ENCODE measurements at regions not wholly inside any gene's neighbourhood (a gene's known extent, or its start where the extent isn't known, plus 50 kb on each side); places are given as distances from the start of the nearest gene placed in this dataset.
"Not testable (repeated sequence)": the region's sequence is repeated elsewhere in the genome, so short reads cannot be mapped to it uniquely, and the experiment has no call there.

GRCh38 chr3:40930756-40931155 lies 268.5 kb upstream of the CTNNB1 start:
- intact Hi-C loops (cut with micrococcal nuclease) = no loop called here

DNA sequence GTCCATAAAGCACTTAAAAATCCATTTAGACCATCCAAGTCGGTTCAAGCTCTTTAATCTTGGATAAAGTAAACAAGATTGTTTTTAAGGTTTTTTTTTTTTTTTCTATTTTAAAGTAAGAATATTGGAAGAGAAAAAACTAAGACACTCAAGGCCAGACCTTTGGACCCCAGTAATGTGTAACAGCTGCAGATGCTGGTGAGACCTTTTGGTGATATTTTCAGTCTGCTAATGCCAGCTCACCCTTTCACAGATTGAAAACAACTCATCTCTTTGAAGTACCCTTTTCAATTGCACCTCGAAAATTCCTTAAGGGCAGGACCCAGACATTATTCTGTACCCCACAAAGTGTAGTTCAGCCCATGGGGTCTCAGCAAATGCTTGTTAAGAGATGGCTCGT lies 260.7 kb upstream of the CTNNB1 start:
- intact Hi-C loops (cut with micrococcal nuclease) = no loop called here

DNA sequence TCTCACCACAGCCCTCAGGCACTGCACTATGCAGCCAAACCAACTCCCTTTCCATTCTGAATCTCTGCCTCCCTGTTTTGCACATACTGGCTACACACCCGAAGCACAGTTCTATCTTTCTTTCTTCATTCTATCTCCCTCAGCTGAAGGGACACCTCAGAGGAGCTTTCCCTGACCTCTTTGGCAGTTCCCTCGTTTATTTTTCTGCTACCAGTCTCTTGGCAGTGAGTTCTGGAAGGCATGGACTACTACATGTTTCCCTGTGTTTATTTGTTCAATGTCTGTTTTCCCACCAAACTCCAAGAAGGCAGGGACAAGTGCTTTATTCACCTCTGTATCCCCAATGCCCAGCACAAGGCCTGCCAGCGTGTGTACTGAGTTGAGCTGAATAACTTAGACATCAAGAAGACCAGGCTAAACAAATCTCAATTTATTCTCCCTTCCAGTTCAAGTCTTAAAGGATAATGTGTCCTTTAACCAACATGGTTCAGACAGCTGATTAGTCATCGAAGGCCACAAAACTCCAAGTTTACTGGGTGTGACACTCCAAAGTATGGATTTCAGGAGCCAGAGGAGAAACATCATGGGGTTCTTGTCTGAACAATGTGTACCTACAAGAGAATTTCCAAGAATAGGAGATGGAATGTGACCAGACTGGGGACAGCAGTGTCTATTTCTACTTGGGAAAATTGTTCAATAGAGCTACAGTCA lies 260.1 kb upstream of the CTNNB1 start:
- intact Hi-C loops (cut with micrococcal nuclease) = no loop called here

- intact Hi-C loops (cut with micrococcal nuclease) = no loop called here
These were observed 259.6 kb upstream of the CTNNB1 start for GRCh38 chr3:40939741-40940130.

DNA sequence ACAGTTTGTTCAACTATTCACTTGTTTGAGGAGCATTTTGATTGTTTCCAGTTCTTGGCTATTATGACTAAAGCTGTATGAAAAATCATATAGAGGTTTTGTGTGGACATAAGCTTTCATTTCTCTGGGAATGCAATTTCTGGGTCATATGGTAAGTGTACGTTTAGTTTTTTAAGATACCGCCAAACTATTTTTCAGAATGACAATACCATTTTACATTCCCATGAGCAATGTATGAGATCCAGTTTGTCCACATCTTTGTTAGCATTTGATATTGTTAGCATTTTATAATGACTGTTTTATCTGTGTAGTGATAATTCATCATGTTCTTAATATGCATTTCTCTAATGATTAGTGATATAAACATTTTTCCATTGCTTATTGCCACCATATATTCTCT lies 258.7 kb upstream of the CTNNB1 start:
- intact Hi-C loops (cut with micrococcal nuclease) = no loop called here

DNA sequence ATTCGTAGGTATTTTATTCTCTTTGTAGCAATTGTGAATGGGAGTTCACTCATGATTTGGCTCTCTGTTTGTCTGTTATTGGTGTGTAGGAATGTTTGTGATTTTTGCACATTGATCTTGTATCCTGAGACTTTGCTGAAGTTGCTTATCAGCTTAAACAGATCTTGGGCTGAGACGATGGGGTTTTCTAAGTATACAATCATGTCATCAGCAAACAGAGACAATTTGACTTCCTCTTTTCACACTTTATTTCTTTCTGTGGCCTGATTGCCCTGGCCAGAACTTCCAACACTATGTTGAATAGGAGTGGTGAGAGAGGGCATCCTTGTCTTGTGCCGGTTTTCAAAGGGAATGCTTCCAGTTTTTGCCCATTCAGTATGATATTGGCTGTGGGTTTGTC lies 252.3 kb upstream of the CTNNB1 start:
- intact Hi-C loops (cut with micrococcal nuclease) = not testable (repeated sequence)

- intact Hi-C loops (cut with micrococcal nuclease) = not testable (repeated sequence)
These were observed 250.0 kb upstream of the CTNNB1 start for GRCh38 chr3:40949347-40949746.

- intact Hi-C loops (cut with micrococcal nuclease) = no loop called here
These were observed 247.7 kb upstream of the CTNNB1 start for GRCh38 chr3:40951636-40952035.

GRCh38 chr3:40961104-40961857 lies 238.0 kb upstream of the CTNNB1 start:
- intact Hi-C loops (cut with micrococcal nuclease) = no loop called here

GRCh38 chr3:40962721-40963120 lies 236.6 kb upstream of the CTNNB1 start:
- intact Hi-C loops (cut with micrococcal nuclease) = no loop called here

DNA sequence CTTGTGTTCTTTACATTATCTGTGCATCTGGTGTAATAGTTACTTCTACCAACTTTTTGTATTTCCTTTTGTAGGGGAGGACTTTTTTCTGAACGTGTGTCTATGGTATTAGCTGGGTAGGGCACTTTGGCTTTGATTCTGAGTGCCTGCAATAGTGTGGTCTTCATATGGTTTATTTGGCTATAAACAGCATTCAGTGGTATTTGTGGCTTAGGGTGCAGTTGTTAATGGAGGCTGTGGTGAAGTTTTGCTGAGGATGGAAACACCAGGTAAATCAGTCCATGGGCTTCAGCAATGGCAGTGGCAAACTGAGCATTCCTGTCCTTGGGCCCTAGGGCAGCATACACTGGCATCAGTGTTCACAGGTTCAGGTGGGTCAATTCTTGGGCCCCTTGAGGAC lies 230.6 kb upstream of the CTNNB1 start:
- intact Hi-C loops (cut with micrococcal nuclease) = no loop called here

DNA sequence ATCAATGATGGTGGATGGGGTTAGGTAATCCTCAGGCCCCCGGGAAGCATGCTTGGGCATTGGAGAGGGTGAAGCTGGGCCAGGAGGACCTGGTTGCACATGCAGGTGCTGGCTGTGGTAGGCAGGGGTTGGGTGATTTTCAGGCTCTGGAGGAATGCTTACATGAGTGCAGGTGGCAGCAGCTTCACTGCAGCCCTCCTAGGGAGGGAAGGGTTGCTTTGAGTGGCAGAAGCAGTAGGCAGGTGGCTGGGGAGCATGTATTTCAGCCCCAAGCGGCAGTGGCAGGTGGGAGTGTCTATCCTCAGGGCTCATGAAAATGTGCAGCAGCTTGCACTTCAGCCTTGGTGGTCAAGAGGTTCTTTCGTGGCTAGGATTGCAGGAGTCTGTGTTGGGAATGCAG lies 230.0 kb upstream of the CTNNB1 start:
- intact Hi-C loops (cut with micrococcal nuclease) = no loop called here

DNA sequence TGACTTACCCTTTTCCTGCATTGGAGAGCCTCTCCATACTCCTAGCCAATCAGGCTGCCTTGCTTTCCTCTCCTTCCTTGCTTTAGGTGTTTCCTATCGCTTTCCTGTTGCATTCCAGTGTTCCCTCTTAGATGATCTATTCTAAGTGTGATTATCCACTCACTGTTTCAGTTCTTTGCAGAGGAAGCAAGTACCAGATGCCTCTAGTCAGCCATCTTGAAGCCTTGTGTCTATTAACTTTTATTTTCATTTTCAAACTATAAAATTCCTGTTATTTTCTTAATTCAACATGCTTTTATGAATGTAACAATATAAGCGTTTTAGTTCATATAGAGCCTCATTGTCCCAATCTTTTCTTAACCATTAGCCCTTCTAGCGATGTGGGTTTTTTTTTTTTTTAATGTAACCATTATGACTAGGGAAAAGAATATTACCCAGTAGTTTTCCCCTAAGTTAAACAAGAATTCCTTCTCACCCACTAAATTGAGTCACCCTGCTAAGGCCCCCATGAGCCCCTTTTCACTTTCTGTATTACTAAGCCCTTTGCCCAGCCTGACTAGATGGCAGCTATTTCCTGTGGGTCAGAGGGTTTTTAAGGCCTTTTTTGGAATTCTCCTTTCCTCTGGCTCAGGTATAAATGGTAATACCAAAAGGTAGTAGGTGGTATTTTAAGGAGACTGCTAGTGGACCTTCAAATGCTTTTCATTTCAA lies 229.4 kb upstream of the CTNNB1 start:
- intact Hi-C loops (cut with micrococcal nuclease) = loop anchor here (5.0 kb wide), 1 partner anchor 232 kb away; no protein-coding TSS in a partner anchor

DNA sequence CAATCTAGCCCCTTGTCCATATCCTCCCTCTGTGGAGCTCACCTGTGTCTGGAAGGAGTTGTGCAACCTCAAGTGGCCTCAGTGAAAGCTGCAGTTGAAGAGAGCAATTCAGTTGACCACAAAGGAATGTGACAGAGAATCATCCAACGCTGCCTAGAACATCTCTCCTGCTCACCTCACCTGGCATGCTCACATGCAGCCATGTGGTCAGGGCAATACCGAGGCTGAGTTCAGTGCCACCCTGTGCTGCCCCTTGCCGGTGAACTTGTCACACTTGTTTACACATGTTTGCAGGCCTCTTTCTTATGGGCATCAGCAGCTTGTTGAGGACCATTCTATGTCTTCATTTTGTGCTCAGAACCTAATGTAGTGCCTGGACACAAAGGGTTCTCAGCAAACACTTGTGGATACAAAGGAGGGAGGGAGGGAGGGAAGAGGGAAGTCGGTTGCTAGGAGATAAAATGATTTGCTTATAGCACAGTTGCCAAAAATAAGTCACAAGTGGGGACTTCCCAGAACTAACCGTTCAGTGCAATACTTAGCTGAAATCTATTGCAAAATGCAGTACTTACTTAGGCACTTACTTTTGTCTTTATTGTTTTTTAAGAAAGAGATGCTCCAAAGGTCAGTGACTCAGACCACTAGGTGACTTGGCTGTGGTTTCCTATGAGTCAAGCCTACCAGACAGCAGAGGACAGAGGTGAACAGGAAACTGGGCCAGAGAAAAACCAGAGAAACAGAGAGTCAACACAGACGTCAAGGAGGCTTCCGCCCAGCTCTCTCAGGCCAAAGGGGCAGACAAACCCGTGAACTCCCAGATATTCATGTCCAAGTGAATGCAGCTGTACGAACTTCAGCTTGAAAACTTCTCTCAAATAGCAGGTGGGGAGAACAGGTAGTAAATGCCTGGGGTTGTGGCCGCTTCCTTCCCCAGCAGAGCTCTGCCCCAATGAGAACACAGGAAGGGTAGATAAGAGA lies 227.8 kb upstream of the CTNNB1 start:
- intact Hi-C loops (cut with micrococcal nuclease) = loop anchor here (5.0 kb wide), 1 partner anchor 231 kb away; no protein-coding TSS in a partner anchor

DNA sequence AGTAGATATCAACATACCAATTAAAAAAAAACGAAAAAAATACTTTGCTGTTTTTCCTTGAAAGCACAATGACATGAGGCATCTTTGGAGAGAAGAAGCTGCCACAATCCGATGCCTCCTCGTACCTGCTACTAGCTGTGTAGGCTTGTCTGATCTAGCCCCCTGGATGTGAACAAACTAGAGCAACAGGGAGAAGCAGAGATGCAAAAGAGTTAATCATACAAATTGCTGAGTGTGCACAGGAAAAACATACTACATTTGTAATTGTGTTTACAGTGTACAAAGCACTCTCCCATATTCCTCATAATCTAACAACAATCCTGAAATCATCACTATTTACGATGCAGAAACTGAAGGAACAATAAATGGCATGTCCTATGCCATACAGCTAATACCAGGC lies 227.0 kb upstream of the CTNNB1 start:
- intact Hi-C loops (cut with micrococcal nuclease) = loop anchor here (5.0 kb wide), 1 partner anchor 230 kb away; no protein-coding TSS in a partner anchor

DNA sequence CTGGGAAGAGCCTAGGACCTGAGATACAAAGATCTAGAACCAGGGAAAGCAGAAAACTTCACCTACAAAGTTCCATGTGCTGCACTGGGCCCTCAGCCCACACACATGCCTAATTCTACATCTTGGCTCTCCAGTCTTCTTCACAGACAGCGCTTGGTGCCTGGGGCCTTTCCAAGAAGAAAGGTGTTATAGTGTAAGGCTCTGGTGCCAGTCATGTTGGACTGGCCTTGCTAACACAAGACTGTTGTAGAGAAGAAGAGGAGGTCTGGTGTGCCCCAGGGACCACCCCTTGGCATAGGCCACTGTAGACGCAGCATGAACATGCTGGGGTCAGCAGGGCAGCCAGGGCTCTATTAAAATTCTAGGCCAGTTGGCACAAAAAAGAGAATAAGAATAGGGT lies 226.2 kb upstream of the CTNNB1 start:
- intact Hi-C loops (cut with micrococcal nuclease) = loop anchor here (5.0 kb wide), 1 partner anchor 229 kb away; no protein-coding TSS in a partner anchor

DNA sequence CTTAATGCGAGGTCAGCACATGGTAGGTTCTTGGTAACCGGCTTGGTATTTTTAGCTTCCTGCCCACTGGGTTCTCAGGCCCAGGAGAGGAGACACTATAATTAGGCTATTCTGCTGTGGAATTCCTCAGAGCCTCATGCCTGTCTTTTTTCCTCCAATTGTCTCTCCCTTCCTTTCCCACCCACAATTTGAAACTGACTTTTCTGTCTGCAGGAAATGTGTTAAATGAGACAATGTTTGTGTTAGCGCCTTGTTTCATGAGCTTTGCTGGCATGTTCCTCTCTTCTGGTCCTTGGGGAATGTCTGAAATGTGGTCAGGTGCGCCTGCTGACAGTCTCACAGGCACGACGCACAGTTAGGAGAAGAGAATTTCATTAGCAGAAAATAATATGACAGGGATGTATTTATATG lies 223.6 kb upstream of the CTNNB1 start:
- intact Hi-C loops (cut with micrococcal nuclease) = no loop called here

GRCh38 chr3:40976241-40976640 lies 223.1 kb upstream of the CTNNB1 start:
- intact Hi-C loops (cut with micrococcal nuclease) = no loop called here

GRCh38 chr3:40978442-40978841 lies 220.9 kb upstream of the CTNNB1 start:
- intact Hi-C loops (cut with micrococcal nuclease) = no loop called here

DNA sequence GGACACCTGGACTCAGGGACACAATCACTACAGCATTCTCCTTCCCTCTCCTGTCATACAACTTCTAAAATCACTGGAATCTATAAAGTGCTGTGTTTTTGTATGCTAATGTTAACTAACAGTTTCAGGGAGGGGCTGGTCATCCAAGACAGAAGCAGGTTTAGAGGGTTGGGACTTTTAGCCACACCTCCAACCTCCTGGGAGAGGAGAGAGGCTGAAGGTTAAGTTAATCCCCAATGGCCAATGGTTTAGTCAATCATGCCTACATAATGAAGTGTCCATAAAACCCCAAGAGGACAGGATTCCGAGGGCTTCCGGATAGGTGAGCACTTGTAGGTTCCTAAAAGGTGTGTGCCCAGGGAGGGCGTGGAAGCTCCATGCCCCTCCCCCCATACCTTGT lies 219.3 kb upstream of the CTNNB1 start:
- intact Hi-C loops (cut with micrococcal nuclease) = no loop called here

- intact Hi-C loops (cut with micrococcal nuclease) = no loop called here
These were observed 218.8 kb upstream of the CTNNB1 start for GRCh38 chr3:40980467-40980866.

All from T-helper 2 cell treated with Interferon-gamma antibody and Interleukin-4, amounts not matched to agents 100 ng/mL and 5 ng/mL, for 36 hours (primary cell).